ENCODE measurements at regions not wholly inside any gene's neighbourhood (a gene's known extent, or its start where the extent isn't known, plus 50 kb on each side); places are given as distances from the start of the nearest gene placed in this dataset.

DNA sequence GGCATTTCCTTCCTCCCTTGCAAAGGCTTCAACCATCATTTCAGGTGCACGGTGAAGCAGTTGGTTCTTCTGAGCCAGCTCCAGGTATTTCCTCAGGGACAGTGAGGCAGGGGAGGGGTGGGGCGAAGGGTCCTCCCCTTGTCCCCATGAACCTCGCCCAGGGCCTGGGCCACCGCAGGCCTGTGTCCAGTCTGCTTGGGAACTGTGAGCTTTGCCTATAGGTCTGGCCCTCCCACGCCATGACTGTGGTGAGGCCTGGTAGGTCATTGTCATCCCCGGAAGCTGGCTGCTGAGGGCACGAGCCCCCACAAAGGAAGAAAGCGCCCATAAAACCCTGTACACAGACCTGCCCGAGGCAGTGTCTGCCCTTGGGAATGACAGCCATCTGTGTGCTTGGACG, 134.3 kb downstream of the ACKR3 start (continued):
- TF ChIP-seq, protein P1, sequence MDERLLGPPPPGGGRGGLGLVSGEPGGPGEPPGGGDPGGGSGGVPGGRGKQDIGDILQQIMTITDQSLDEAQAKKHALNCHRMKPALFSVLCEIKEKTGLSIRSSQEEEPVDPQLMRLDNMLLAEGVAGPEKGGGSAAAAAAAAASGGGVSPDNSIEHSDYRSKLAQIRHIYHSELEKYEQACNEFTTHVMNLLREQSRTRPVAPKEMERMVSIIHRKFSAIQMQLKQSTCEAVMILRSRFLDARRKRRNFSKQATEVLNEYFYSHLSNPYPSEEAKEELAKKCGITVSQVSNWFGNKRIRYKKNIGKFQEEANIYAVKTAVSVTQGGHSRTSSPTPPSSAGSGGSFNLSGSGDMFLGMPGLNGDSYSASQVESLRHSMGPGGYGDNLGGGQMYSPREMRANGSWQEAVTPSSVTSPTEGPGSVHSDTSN (CRISPR knock-in tag; IDR thresholded peaks at IDR 0.05; ENCODE audit: low read depth): no peak
- TF ChIP-seq, protein P1 (tag; conservative IDR thresholded peaks at IDR 0.05; ENCODE audit: low read depth): no peak
- TF ChIP-seq CBFB (CRISPR knock-in tag; IDR thresholded peaks at IDR 0.05): no peak
- TF ChIP-seq ZNF699 (CRISPR knock-in tag; IDR thresholded peaks at IDR 0.05; ENCODE audit: insufficient replicate concordance): no peak
- no peak for TF ChIP-seq POLR2AphosphoS5 (IDR thresholded peaks at IDR 0.05; ENCODE audit: control insufficient read depth, insufficient read depth, low read depth, low read length)
- TF ChIP-seq SNIP1 (IDR thresholded peaks at IDR 0.05; ENCODE audit: low read depth): no peak
- TF ChIP-seq, protein P2, sequence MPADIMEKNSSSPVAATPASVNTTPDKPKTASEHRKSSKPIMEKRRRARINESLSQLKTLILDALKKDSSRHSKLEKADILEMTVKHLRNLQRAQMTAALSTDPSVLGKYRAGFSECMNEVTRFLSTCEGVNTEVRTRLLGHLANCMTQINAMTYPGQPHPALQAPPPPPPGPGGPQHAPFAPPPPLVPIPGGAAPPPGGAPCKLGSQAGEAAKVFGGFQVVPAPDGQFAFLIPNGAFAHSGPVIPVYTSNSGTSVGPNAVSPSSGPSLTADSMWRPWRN (IDR thresholded peaks at IDR 0.05; ENCODE audit: low read depth): no peak
- TF ChIP-seq, protein P3, sequence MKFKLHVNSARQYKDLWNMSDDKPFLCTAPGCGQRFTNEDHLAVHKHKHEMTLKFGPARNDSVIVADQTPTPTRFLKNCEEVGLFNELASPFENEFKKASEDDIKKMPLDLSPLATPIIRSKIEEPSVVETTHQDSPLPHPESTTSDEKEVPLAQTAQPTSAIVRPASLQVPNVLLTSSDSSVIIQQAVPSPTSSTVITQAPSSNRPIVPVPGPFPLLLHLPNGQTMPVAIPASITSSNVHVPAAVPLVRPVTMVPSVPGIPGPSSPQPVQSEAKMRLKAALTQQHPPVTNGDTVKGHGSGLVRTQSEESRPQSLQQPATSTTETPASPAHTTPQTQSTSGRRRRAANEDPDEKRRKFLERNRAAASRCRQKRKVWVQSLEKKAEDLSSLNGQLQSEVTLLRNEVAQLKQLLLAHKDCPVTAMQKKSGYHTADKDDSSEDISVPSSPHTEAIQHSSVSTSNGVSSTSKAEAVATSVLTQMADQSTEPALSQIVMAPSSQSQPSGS (CRISPR knock-in tag; IDR thresholded peaks at IDR 0.05): no peak
- TF ChIP-seq MEIS2 (IDR thresholded peaks at IDR 0.05; ENCODE audit: partially characterized antibody): no peak
- no peak for TF ChIP-seq HNRNPL (IDR thresholded peaks at IDR 0.05; ENCODE audit: low read depth, low read length)
- TF ChIP-seq, protein P4, sequence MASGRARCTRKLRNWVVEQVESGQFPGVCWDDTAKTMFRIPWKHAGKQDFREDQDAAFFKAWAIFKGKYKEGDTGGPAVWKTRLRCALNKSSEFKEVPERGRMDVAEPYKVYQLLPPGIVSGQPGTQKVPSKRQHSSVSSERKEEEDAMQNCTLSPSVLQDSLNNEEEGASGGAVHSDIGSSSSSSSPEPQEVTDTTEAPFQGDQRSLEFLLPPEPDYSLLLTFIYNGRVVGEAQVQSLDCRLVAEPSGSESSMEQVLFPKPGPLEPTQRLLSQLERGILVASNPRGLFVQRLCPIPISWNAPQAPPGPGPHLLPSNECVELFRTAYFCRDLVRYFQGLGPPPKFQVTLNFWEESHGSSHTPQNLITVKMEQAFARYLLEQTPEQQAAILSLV (tag; IDR thresholded peaks at IDR 0.05): no peak

All from K562 (cell line).